SK-N-SH treated with all-trans-retinoic acid at 6 μM for 48 hours (cell line): ENCODE measurements at regions not wholly inside any gene's neighbourhood (a gene's known extent, or its start where the extent isn't known, plus 50 kb on each side); places are given as distances from the start of the nearest gene placed in this dataset.

ENCODE experiments used
- ATAC-seq: fragments of 200-7000 bp; cut with Tn5 transposase; 3 replicates; pipeline ENCODE4 v1.9.1; 2020; ENCODE audit warnings: mild to moderate bottlenecking, moderate library complexity
- ARNTL ChIP-seq: fragments of 450-650 bp; formaldehyde crosslinking; IDR thresholded peaks from 2 replicates; pipeline ENCODE4 v1.5.0; 2020; ENCODE audit warnings: low read depth, mild to moderate bottlenecking, moderate library complexity, borderline replicate concordance
- BACH2 ChIP-seq: fragments of 250-450 bp; sonication (Bioruptor Pico); IDR thresholded peaks from 2 replicates; pipeline ENCODE4 v1.9.0; 2021; ENCODE audit warnings: mild to moderate bottlenecking, borderline replicate concordance
- CSDC2 ChIP-seq: fragments of 250-450 bp; sonication (Bioruptor Pico); IDR thresholded peaks from 2 replicates; pipeline ENCODE4 v1.5.0; 2020; ENCODE audit warnings: mild to moderate bottlenecking, moderate library complexity
- ESRRG ChIP-seq: fragments of 250-450 bp; sonication (Bioruptor Pico); IDR thresholded peaks from 2 replicates; pipeline ENCODE4 v1.6.1; 2021; ENCODE audit warnings: mild to moderate bottlenecking
- GLIS3 ChIP-seq: fragments of 250-450 bp; sonication (Bioruptor Pico); IDR thresholded peaks from 2 replicates; pipeline ENCODE4 v1.5.0; 2020; ENCODE audit warnings: mild to moderate bottlenecking, moderate library complexity
- ISL1 ChIP-seq: fragments of 250-450 bp; sonication (Bioruptor Pico); IDR thresholded peaks from 2 replicates; pipeline ENCODE4 v2.1.2; 2022; ENCODE audit warnings: mild to moderate bottlenecking, moderate library complexity
- OSR1 ChIP-seq: fragments of 250-450 bp; sonication (Bioruptor Pico); IDR thresholded peaks from 2 replicates; pipeline ENCODE4 v1.8.0; 2022; ENCODE audit warnings: moderate library complexity, mild to moderate bottlenecking, inconsistent platforms
- PPARA ChIP-seq: fragments of 250-450 bp; sonication (Bioruptor Pico); IDR thresholded peaks from 2 replicates; pipeline ENCODE4 v1.5.0; 2020; ENCODE audit warnings: mild to moderate bottlenecking, borderline replicate concordance
- SNAI2 ChIP-seq: fragments of 250-450 bp; sonication (Bioruptor Pico); IDR thresholded peaks from 2 replicates; pipeline ENCODE4 v1.5.0; 2020; ENCODE audit warnings: mild to moderate bottlenecking, moderate library complexity
- TCF4 ChIP-seq: fragments of 250-450 bp; sonication (Bioruptor Pico); IDR thresholded peaks from 2 replicates; pipeline ENCODE4 v1.8.0; 2021; ENCODE audit warnings: mild to moderate bottlenecking, moderate library complexity, borderline replicate concordance
- TOX ChIP-seq: fragments of 250-450 bp; sonication (Bioruptor Pico); IDR thresholded peaks from 2 replicates; pipeline ENCODE4 v1.8.0; 2021; ENCODE audit warnings: mild to moderate bottlenecking, moderate library complexity, borderline replicate concordance
- ZC3H10 ChIP-seq: fragments of 250-450 bp; sonication (Bioruptor Pico); IDR thresholded peaks from 2 replicates; pipeline ENCODE4 v1.5.1; 2021; ENCODE audit warnings: mild to moderate bottlenecking, moderate library complexity
- ZFP3 ChIP-seq: fragments of 250-450 bp; sonication (Bioruptor Pico); IDR thresholded peaks from 2 replicates; pipeline ENCODE4 v1.5.0; 2020; ENCODE audit warnings: mild to moderate bottlenecking, moderate library complexity
- ZFP30 ChIP-seq: fragments of 450-650 bp; formaldehyde crosslinking; IDR thresholded peaks from 2 replicates; pipeline ENCODE4 v1.5.0; 2022; ENCODE audit warnings: mild to moderate bottlenecking, moderate library complexity
- ZNF565 ChIP-seq: fragments of 450-650 bp; formaldehyde crosslinking; conservative IDR thresholded peaks from 2 replicates; pipeline ENCODE4 v1.5.0; 2020; ENCODE audit warnings: low read depth, mild to moderate bottlenecking, moderate library complexity
- ZNF70 ChIP-seq: fragments of 450-650 bp; formaldehyde crosslinking; IDR thresholded peaks from 2 replicates; pipeline ENCODE4 v1.5.0; 2020; ENCODE audit warnings: mild to moderate bottlenecking, moderate library complexity
- ZNF8 ChIP-seq: fragments of 450-650 bp; formaldehyde crosslinking; IDR thresholded peaks from 2 replicates; pipeline ENCODE4 v1.5.0; 2020; ENCODE audit warnings: mild to moderate bottlenecking, moderate library complexity
- TF ChIP-seq, protein P1 (sequence below): fragments of 250-450 bp; sonication (Bioruptor Pico); IDR thresholded peaks from 2 replicates; pipeline ENCODE4 v1.5.0; 2020; ENCODE audit warnings: mild to moderate bottlenecking, moderate library complexity
- TF ChIP-seq, protein P2 (sequence below): fragments of 250-450 bp; sonication (Bioruptor Pico); IDR thresholded peaks from 2 replicates; pipeline ENCODE4 v1.8.0; 2021; ENCODE audit warnings: low read depth, mild to moderate bottlenecking, moderate library complexity, borderline replicate concordance
- TF ChIP-seq, protein P3 (sequence below): fragments of 250-450 bp; sonication (Bioruptor Pico); IDR thresholded peaks from 2 replicates; pipeline ENCODE4 v1.5.1; 2021; ENCODE audit warnings: mild to moderate bottlenecking, moderate library complexity
- TF ChIP-seq, protein P4 (sequence below): fragments of 250-450 bp; sonication (Bioruptor Pico); IDR thresholded peaks from 2 replicates; pipeline ENCODE4 v1.8.0; 2020; ENCODE audit warnings: mild to moderate bottlenecking, moderate library complexity, borderline replicate concordance

DNA sequence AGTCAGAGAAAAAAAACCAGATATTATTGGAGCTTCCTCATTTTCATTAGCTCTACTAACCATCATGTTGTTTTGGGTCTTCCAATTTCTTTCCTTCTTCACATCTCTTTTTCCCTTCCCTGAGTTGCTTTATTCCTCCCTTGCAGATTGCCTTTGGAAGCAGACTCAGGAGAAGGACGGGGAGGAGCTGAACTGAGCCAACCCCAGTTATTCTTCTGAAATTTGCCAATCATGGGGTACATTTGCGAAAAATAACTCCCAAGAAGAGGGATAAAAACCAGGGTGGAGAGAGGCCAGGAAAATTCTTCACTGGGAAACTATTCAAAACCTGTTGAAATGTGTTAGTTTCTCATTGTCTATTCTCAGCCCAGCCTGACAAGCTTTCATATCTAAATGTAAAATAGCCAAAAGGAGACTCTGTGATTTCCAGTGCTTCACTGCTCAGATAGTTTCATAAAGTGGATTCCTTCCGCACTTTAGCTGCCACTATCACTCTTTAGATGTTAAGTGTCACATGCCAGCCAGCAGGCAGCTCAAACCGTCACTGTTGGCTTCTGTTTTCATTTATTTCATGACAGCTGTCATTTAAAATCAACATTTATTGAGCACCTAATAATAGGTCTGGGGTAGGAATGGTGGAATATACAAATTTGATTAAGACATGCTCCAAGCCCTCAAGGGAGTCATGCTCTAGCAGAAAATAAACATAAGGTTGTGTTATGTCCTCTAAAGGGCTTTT is 204.5 kb downstream of the SREK1 start:
- TF ChIP-seq ZFP3 (CRISPR knock-in tag) = no peak
- TF ChIP-seq, protein P1, sequence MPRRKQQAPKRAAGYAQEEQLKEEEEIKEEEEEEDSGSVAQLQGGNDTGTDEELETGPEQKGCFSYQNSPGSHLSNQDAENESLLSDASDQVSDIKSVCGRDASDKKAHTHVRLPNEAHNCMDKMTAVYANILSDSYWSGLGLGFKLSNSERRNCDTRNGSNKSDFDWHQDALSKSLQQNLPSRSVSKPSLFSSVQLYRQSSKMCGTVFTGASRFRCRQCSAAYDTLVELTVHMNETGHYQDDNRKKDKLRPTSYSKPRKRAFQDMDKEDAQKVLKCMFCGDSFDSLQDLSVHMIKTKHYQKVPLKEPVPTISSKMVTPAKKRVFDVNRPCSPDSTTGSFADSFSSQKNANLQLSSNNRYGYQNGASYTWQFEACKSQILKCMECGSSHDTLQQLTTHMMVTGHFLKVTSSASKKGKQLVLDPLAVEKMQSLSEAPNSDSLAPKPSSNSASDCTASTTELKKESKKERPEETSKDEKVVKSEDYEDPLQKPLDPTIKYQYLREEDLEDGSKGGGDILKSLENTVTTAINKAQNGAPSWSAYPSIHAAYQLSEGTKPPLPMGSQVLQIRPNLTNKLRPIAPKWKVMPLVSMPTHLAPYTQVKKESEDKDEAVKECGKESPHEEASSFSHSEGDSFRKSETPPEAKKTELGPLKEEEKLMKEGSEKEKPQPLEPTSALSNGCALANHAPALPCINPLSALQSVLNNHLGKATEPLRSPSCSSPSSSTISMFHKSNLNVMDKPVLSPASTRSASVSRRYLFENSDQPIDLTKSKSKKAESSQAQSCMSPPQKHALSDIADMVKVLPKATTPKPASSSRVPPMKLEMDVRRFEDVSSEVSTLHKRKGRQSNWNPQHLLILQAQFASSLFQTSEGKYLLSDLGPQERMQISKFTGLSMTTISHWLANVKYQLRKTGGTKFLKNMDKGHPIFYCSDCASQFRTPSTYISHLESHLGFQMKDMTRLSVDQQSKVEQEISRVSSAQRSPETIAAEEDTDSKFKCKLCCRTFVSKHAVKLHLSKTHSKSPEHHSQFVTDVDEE (CRISPR knock-in tag) = no peak
- no peak for TF ChIP-seq ESRRG (CRISPR knock-in tag)
- no peak for TF ChIP-seq ZNF70 (CRISPR knock-in tag)
- TF ChIP-seq ZC3H10 (CRISPR knock-in tag) = no peak
- TF ChIP-seq ZFP30 (CRISPR knock-in tag) = no peak
- TF ChIP-seq, protein P2, sequence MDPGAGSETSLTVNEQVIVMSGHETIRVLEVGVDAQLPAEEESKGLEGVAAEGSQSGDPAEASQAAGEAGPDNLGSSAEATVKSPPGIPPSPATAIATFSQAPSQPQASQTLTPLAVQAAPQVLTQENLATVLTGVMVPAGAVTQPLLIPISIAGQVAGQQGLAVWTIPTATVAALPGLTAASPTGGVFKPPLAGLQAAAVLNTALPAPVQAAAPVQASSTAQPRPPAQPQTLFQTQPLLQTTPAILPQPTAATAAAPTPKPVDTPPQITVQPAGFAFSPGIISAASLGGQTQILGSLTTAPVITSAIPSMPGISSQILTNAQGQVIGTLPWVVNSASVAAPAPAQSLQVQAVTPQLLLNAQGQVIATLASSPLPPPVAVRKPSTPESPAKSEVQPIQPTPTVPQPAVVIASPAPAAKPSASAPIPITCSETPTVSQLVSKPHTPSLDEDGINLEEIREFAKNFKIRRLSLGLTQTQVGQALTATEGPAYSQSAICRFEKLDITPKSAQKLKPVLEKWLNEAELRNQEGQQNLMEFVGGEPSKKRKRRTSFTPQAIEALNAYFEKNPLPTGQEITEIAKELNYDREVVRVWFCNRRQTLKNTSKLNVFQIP (CRISPR knock-in tag) = no peak
- no peak for TF ChIP-seq SNAI2 (CRISPR knock-in tag)
- no peak for TF ChIP-seq PPARA (CRISPR knock-in tag)
- TF ChIP-seq TCF4 = no peak
- TF ChIP-seq ZNF565 (CRISPR knock-in tag) = no peak

DNA sequence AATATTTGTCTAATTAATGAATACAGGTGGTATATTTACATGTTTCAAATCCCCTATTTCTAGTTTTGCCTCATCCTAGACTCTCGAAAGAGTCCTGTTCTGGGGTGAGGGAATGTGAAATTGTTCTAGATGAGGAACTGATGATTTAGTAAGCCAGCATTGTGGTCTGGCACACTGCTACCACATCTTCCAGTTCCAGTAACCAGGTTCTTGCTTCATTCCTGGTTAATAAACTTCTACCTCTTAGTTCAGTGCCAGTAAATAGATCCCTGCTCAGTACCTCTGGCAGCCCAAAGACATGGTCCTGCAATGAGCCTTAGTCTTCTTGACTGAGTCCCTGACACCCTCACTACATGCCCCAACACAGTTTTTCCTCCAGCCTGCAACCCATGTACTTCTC is 207.7 kb downstream of the SREK1 start:
- TF ChIP-seq TOX (CRISPR knock-in tag) (no peak), ISL1 (CRISPR knock-in tag) (no peak), PPARA (CRISPR knock-in tag) (no peak), ARNTL (CRISPR knock-in tag) (no peak), ZFP3 (CRISPR knock-in tag) (no peak), ESRRG (CRISPR knock-in tag) (no peak), ZC3H10 (CRISPR knock-in tag) (no peak), BACH2 (CRISPR knock-in tag) (no peak), GLIS3 (CRISPR knock-in tag) (no peak), OSR1 (CRISPR knock-in tag) (no peak), ZFP30 (CRISPR knock-in tag) (no peak), CSDC2 (CRISPR knock-in tag) (no peak), ZNF8 (CRISPR knock-in tag) (no peak), ZNF565 (CRISPR knock-in tag) (no peak), ZNF70 (CRISPR knock-in tag) (no peak), SNAI2 (CRISPR knock-in tag) (no peak)
- TF ChIP-seq, protein P3, sequence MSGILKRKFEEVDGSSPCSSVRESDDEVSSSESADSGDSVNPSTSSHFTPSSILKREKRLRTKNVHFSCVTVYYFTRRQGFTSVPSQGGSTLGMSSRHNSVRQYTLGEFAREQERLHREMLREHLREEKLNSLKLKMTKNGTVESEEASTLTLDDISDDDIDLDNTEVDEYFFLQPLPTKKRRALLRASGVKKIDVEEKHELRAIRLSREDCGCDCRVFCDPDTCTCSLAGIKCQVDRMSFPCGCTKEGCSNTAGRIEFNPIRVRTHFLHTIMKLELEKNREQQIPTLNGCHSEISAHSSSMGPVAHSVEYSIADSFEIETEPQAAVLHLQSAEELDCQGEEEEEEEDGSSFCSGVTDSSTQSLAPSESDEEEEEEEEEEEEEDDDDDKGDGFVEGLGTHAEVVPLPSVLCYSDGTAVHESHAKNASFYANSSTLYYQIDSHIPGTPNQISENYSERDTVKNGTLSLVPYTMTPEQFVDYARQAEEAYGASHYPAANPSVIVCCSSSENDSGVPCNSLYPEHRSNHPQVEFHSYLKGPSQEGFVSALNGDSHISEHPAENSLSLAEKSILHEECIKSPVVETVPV = no peak
- TF ChIP-seq, protein P4, sequence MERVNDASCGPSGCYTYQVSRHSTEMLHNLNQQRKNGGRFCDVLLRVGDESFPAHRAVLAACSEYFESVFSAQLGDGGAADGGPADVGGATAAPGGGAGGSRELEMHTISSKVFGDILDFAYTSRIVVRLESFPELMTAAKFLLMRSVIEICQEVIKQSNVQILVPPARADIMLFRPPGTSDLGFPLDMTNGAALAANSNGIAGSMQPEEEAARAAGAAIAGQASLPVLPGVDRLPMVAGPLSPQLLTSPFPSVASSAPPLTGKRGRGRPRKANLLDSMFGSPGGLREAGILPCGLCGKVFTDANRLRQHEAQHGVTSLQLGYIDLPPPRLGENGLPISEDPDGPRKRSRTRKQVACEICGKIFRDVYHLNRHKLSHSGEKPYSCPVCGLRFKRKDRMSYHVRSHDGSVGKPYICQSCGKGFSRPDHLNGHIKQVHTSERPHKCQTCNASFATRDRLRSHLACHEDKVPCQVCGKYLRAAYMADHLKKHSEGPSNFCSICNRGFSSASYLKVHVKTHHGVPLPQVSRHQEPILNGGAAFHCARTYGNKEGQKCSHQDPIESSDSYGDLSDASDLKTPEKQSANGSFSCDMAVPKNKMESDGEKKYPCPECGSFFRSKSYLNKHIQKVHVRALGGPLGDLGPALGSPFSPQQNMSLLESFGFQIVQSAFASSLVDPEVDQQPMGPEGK (CRISPR knock-in tag) = no peak
- TF ChIP-seq, protein P2 (CRISPR knock-in tag) = no peak
- TF ChIP-seq, protein P1 (CRISPR knock-in tag) = no peak
- ATAC-seq = no peak

More for the DNA sequence above, 204.5 kb downstream of the SREK1 start:
- ATAC-seq = no peak
